ENCODE measurements at regions not wholly inside any gene's neighbourhood (a gene's known extent, or its start where the extent isn't known, plus 50 kb on each side); places are given as distances from the start of the nearest gene placed in this dataset.

DNA sequence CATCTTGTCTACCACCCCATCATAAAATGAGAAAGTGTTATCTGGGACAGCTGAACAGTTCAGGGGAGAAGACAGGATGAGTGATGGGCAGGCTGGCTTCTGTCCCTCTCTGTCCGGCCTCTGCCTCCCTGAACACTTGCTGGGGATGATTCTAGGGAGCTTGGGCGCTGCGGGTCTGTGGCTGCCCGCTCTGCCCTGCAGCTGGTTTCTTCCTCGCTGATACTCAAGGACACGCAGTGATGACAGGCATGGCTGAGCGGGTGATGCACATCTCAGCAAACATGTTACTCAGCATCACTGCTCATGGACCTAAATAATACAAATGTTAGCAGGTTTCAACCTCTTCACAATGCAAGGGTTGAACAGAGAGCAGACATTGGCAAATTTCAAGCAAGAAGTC lies 161.1 kb downstream of the TMEM18 start:
- peaks cover 0 to 7% (median 1%) of the 10 kb centered on the region in 4 experiments; a peak in 2 of 7 replicates for H3K4me1 ChIP-seq (replicated peaks in 1 of 4; ENCODE audit: control insufficient read depth in 3 of 4, insufficient read depth in 4 of 4, low read length in 3 of 4)

More for the DNA sequence above, 161.1 kb downstream of the TMEM18 start:
- Histone ChIP-seq H3K79me2 (ENCODE audit: control insufficient read depth in 1 of 2, insufficient read depth in 2 of 2, low read length in 2 of 2) (no peaks in the 10 kb centered on the region), H4K8ac (ENCODE audit: extremely low read depth, insufficient read depth, low read length) (no peak overlapping the region), H2BK15ac (ENCODE audit: low read length) (no peak overlapping the region), H3K4me2 (ENCODE audit: insufficient read depth in 1 of 2, low read depth in 2 of 2, low read length in 2 of 2) (no peak overlapping the region), H3K14ac (ENCODE audit: insufficient read length) (no peak overlapping the region), H2BK20ac (ENCODE audit: low read length) (no peak overlapping the region), H4K20me1 (replicated peaks in 1 of 2; ENCODE audit: control insufficient read depth in 1 of 2, insufficient read depth in 2 of 2, low read length in 2 of 2) (no peaks in the 10 kb centered on the region), H3K23me2 (ENCODE audit: low read depth, low read length) (no peaks in the 10 kb centered on the region), H3K18ac (ENCODE audit: extremely low read depth, low read length) (no peak overlapping the region), H3K56ac (replicated peaks; ENCODE audit: insufficient read length, low read depth, low read length) (no peak overlapping the region), H4K5ac (ENCODE audit: insufficient read length, low read depth, low read length) (no peak overlapping the region), H4K91ac (replicated peaks; ENCODE audit: insufficient read length, low read length) (no peak overlapping the region), H2AK5ac (ENCODE audit: low read depth, low read length) (no peak overlapping the region), H2BK12ac (ENCODE audit: low read depth, low read length) (no peak overlapping the region), H2BK5ac (ENCODE audit: low read depth, low read length) (no peak overlapping the region), H2BK120ac (replicated peaks; ENCODE audit: low read depth, low read length) (no peak overlapping the region), H3K27me3 (replicated peaks in 1 of 4; ENCODE audit: control insufficient read depth in 3 of 4, extremely low read depth in 1 of 4, insufficient read depth in 3 of 4, low read length in 3 of 4) (peaks cover 0 to 6% (median 2%) of the 10 kb centered on the region in 4 experiments; a peak in 4 of 7 replicates), H3K4me3 (ENCODE audit: extremely low read depth in 1 of 4, insufficient read depth in 2 of 4, low read depth in 3 of 4, low read length in 4 of 4) (no peak overlapping the region), H3K23ac (ENCODE audit: insufficient read length) (no peak overlapping the region), H3K4ac (replicated peaks; ENCODE audit: insufficient read length, low read depth, low read length) (no peak overlapping the region), H3K27ac (ENCODE audit: low read depth, low read length) (no peak overlapping the region), H3K9ac (replicated peaks in 1 of 4; ENCODE audit: extremely low read depth in 1 of 4, low read depth in 3 of 4, low read length in 3 of 4) (no peak overlapping the region), H3K9me3 (ENCODE audit: insufficient read depth in 2 of 2, low read depth in 1 of 2, low read length in 1 of 2) (no peaks in the 10 kb centered on the region), H3K36me3 (ENCODE audit: control insufficient read depth in 2 of 4, insufficient read depth in 4 of 4, low read length in 3 of 4) (no peaks in the 10 kb centered on the region), H3K79me1 (ENCODE audit: low read depth, low read length) (no peaks in the 10 kb centered on the region), H2AFZ (ENCODE audit: low read length) (no peak overlapping the region)
- TF ChIP-seq FOSL1 (IDR thresholded peaks at IDR 0.05; ENCODE audit: insufficient read depth, low read depth, low read length) (no peak), CREB1 (IDR thresholded peaks at IDR 0.05) (no peak), POU5F1 (IDR thresholded peaks at IDR 0.05; ENCODE audit: low read depth, low read length) (no peak), KDM5A (IDR thresholded peaks at IDR 0.05; ENCODE audit: low read length) (no peak)
- POLR2A ChIA-PET (ENCODE audit: partially characterized antibody), result no interaction called here
- no peak for FAIRE-seq
- CTCF ChIA-PET (ENCODE audit: partially characterized antibody), result no interaction called here
- 96% methylated on average over 7 of the region's 7 CpGs; no CpG with 5 or more reads in 1 of the 2 experiments for WGBS, 2 experiments (ENCODE audit: extremely low coverage in 1 of 2, insufficient coverage in 1 of 2, insufficient read length in 1 of 2, insufficient replicate concordance in 2 of 2, low coverage in 1 of 2, low lambda C conversion rate in 2 of 2, missing lambda C conversion rate in 1 of 2)
- no peak for DNase-seq (ENCODE audit: low read depth in 1 of 2, low spot score in 2 of 2)
